Progenitor cell of endocrine pancreas (in vitro differentiated cells): ENCODE measurements at regions not wholly inside any gene's neighbourhood (a gene's known extent, or its start where the extent isn't known, plus 50 kb on each side); places are given as distances from the start of the nearest gene placed in this dataset.

Experiments
- DNase-seq: peaks from one replicate; pipeline ENCODE4 v3.0.0; 2021; ENCODE audit warnings: low spot score; ENCODE audit not compliant: unreplicated experiment
- H3K27ac Mint-ChIP-seq: 2 replicates; pipeline ENCODE4 v1.8.0; 2021; ENCODE audit warnings: mild to moderate bottlenecking, moderate library complexity, mixed read lengths
- H3K27me3 Mint-ChIP-seq: 2 replicates; pipeline ENCODE4 v1.8.0; 2021; ENCODE audit warnings: mixed read lengths
- H3K36me3 Mint-ChIP-seq: 2 replicates; pipeline ENCODE4 v1.8.0; 2022; ENCODE audit warnings: mixed read lengths; ENCODE audit not compliant: insufficient read depth
- H3K4me1 Mint-ChIP-seq: 2 replicates; pipeline ENCODE4 v1.8.0; 2021; ENCODE audit warnings: low read depth, mixed read lengths
- H3K4me3 Mint-ChIP-seq: 2 replicates; pipeline ENCODE4 v1.8.0; 2021; ENCODE audit warnings: low read depth, mild to moderate bottlenecking, moderate library complexity, mixed read lengths
- H3K9me3 Mint-ChIP-seq: 2 replicates; pipeline ENCODE4 v1.8.0; 2021; ENCODE audit warnings: low read depth, mixed read lengths
- CTCF ChIP-seq: fragments of 200-600 bp; sonication (generic); IDR thresholded peaks from one replicate; pipeline ENCODE4 v1.5.0; 2021; ENCODE audit warnings: antibody characterized with exemption, mild to moderate bottlenecking; ENCODE audit not compliant: unreplicated experiment

- TF ChIP-seq CTCF, result no peak
- H3K4me3 Mint-ChIP-seq, result no peak overlapping the region
- H3K4me1 Mint-ChIP-seq, result no peaks in the 10 kb centered on the region
- no peak for DNase-seq
- peaks cover 28% of the 10 kb centered on the region for H3K27me3 Mint-ChIP-seq
- H3K36me3 Mint-ChIP-seq, result no peaks in the 10 kb centered on the region
- H3K9me3 Mint-ChIP-seq, result no peaks in the 10 kb centered on the region
- no peak overlapping the region for H3K27ac Mint-ChIP-seq
Measured at GRCh38 chr12:107359382-107359781, 266.0 kb upstream of the CRY1 start.

GRCh38 chr12:107360033-107360432 lies 266.7 kb upstream of the CRY1 start:
- no peak overlapping the region for H3K4me3 Mint-ChIP-seq
- H3K27ac Mint-ChIP-seq, result no peak overlapping the region

GRCh38 chr12:107360482-107360881 lies 267.1 kb upstream of the CRY1 start:
- Mint-ChIP-seq H3K27me3 (peaks cover 28% of the 10 kb centered on the region), H3K4me3 (no peak overlapping the region), H3K36me3 (no peaks in the 10 kb centered on the region), H3K27ac (no peak overlapping the region), H3K4me1 (no peaks in the 10 kb centered on the region), H3K9me3 (no peaks in the 10 kb centered on the region)
- no peak for DNase-seq
- TF ChIP-seq CTCF, result no peak

More at GRCh38 chr12:107360033-107360432, 266.7 kb upstream of the CRY1 start:
- H3K27me3 Mint-ChIP-seq, result peaks cover 28% of the 10 kb centered on the region
- H3K9me3 Mint-ChIP-seq, result no peaks in the 10 kb centered on the region
- TF ChIP-seq CTCF, result no peak
- no peaks in the 10 kb centered on the region for H3K4me1 Mint-ChIP-seq
- DNase-seq, result no peak
- H3K36me3 Mint-ChIP-seq, result no peaks in the 10 kb centered on the region

GRCh38 chr12:107361970-107362369 lies 268.6 kb upstream of the CRY1 start:
- H3K4me1 Mint-ChIP-seq, result no peaks in the 10 kb centered on the region
- no peaks in the 10 kb centered on the region for H3K9me3 Mint-ChIP-seq
- no peak overlapping the region for H3K4me3 Mint-ChIP-seq
- peaks cover 30% of the 10 kb centered on the region for H3K27me3 Mint-ChIP-seq
- no peaks in the 10 kb centered on the region for H3K36me3 Mint-ChIP-seq
- TF ChIP-seq CTCF, result no peak
- DNase-seq, result no peak
- no peak overlapping the region for H3K27ac Mint-ChIP-seq

- TF ChIP-seq CTCF, result no peak
- no peak for DNase-seq
- H3K36me3 Mint-ChIP-seq, result no peaks in the 10 kb centered on the region
Measured at GRCh38 chr12:107362960-107363359, 269.6 kb upstream of the CRY1 start.

More at GRCh38 chr12:107362960-107363359, 269.6 kb upstream of the CRY1 start:
- Mint-ChIP-seq H3K27me3 (peaks cover 30% of the 10 kb centered on the region), H3K4me1 (no peaks in the 10 kb centered on the region), H3K4me3 (no peak overlapping the region), H3K9me3 (no peaks in the 10 kb centered on the region), H3K27ac (no peak overlapping the region)
